Neural cell (in vitro differentiated cells): ENCODE measurements at regions not wholly inside any gene's neighbourhood (a gene's known extent, or its start where the extent isn't known, plus 50 kb on each side); places are given as distances from the start of the nearest gene placed in this dataset.

Experiments
- H2AFZ ChIP-seq: fragments of 200-600, 300-800 bp; sonication (generic), shearing (Covaris generic); 2 replicates; pipeline ENCODE4 v1.6.0; 2014; ENCODE audit warnings: low read depth, mild to moderate bottlenecking, antibody characterized with exemption, low read length, moderate library complexity
- H3F3A ChIP-seq: fragments of 200-600 bp; shearing (Covaris generic); 2 replicates; pipeline ENCODE4 v1.6.1; 2016; ENCODE audit warnings: mild to moderate bottlenecking, moderate library complexity, mixed read lengths, antibody characterized with exemption, low read length; ENCODE audit not compliant: insufficient read depth, poor library complexity, severe bottlenecking
- H3K27ac ChIP-seq: fragments of 200-600, 300-800 bp; sonication (generic), shearing (Covaris generic); 2 replicates; pipeline ENCODE4 v1.5.1; 2014; ENCODE audit warnings: mild to moderate bottlenecking, low read length, moderate library complexity
- H3K27me3 ChIP-seq: fragments of 300-800, 200-600 bp; sonication (generic), shearing (Covaris generic); 2 replicates; pipeline ENCODE4 v1.6.0; 2014; ENCODE audit warnings: mild to moderate bottlenecking, low read depth, low read length, moderate library complexity; ENCODE audit not compliant: insufficient read depth
- H3K36me3 ChIP-seq: fragments of 300-800, 200-600 bp; sonication (generic), shearing (Covaris generic); 2 replicates; pipeline ENCODE4 v1.5.1; 2014; ENCODE audit warnings: mild to moderate bottlenecking, antibody characterized with exemption, low read length, moderate library complexity; ENCODE audit not compliant: insufficient read depth
- H3K4me2 ChIP-seq: fragments of 300-800, 200-600 bp; sonication (generic), shearing (Covaris generic); 2 replicates; pipeline ENCODE4 v1.6.0; 2014; ENCODE audit warnings: mild to moderate bottlenecking, low read length
- H3K4me3 ChIP-seq: fragments of 300-800, 200-600 bp; sonication (generic), shearing (Covaris generic); 2 replicates; pipeline ENCODE4 v1.5.1; 2014; ENCODE audit warnings: mild to moderate bottlenecking, low read length, moderate library complexity
- H3K79me2 ChIP-seq: fragments of 200-600 bp; shearing (Covaris generic); replicated peaks from 2 replicates; pipeline ENCODE4 v1.6.0; 2014; ENCODE audit warnings: mild to moderate bottlenecking, low read length, moderate library complexity; ENCODE audit not compliant: insufficient read depth
- H3K9ac ChIP-seq: fragments of 300-800, 200-600 bp; sonication (generic), shearing (Covaris generic); 2 replicates; pipeline ENCODE4 v1.6.1; 2016; ENCODE audit warnings: mild to moderate bottlenecking, low read length, mixed read lengths
- H3K9me2 ChIP-seq: fragments of 200-600 bp; shearing (Covaris generic); 2 replicates; pipeline ENCODE4 v1.6.1; 2016; ENCODE audit warnings: mild to moderate bottlenecking, low read length, mixed read lengths; ENCODE audit not compliant: insufficient read depth
- H3K9me3 ChIP-seq: fragments of 200-600, 300-800 bp; sonication (generic), shearing (Covaris generic); 2 replicates; pipeline ENCODE4 v1.6.1; 2016; ENCODE audit warnings: mild to moderate bottlenecking, mixed run types, low read length, moderate library complexity, mixed read lengths
- H4K20me1 ChIP-seq: fragments of 200-600 bp; shearing (Covaris generic); 2 replicates; pipeline ENCODE4 v1.6.1; 2016; ENCODE audit warnings: mild to moderate bottlenecking, mixed run types; ENCODE audit not compliant: insufficient read depth
- EP300 ChIP-seq: fragments of 450-650 bp; conservative IDR thresholded peaks from 2 replicates; pipeline ENCODE4 v1.6.1; 2014; ENCODE audit warnings: antibody characterized with exemption, mild to moderate bottlenecking, moderate library complexity; ENCODE audit not compliant: poor library complexity, severe bottlenecking
- EZH2 ChIP-seq: fragments of 200-600, 300-800 bp; shearing (Covaris generic), sonication (generic); IDR thresholded peaks from 2 replicates; pipeline ENCODE4 v1.6.1; 2014; ENCODE audit warnings: antibody characterized with exemption, low read length, borderline replicate concordance, mild to moderate bottlenecking; ENCODE audit not compliant: insufficient read depth, poor library complexity, severe bottlenecking
- MXI1 ChIP-seq: fragments of 450-650 bp; conservative IDR thresholded peaks from 2 replicates; pipeline ENCODE4 v1.6.1; 2014; ENCODE audit warnings: antibody characterized with exemption, mild to moderate bottlenecking; ENCODE audit not compliant: poor library complexity, severe bottlenecking
- RAD21 ChIP-seq: fragments of 450-650 bp; conservative IDR thresholded peaks from 2 replicates; pipeline ENCODE4 v1.6.1; 2014; ENCODE audit warnings: antibody characterized with exemption, mild to moderate bottlenecking, moderate library complexity
- TAF1 ChIP-seq: IDR thresholded peaks from 2 replicates; pipeline ENCODE4 v1.6.1; 2012; ENCODE audit warnings: low read depth
- TF ChIP-seq, protein P1 (sequence below): fragments of 450-650 bp; IDR thresholded peaks from 2 replicates; pipeline ENCODE4 v1.5.1; 2014; ENCODE audit warnings: antibody characterized with exemption, mild to moderate bottlenecking, moderate library complexity; ENCODE audit not compliant: poor library complexity, severe bottlenecking
- TF ChIP-seq, protein P2 (sequence below): IDR thresholded peaks from 2 replicates; pipeline ENCODE4 v1.6.1; 2012; ENCODE audit warnings: borderline replicate concordance

GRCh38 chr4:66294638-66295037 lies 624.3 kb upstream of the EPHA5 start:
- Histone ChIP-seq H2AFZ (no peak overlapping the region), H4K20me1 (no peaks in the 10 kb centered on the region), H3F3A (no peaks in the 10 kb centered on the region), H3K9me2 (no peaks in the 10 kb centered on the region), H3K36me3 (no peaks in the 10 kb centered on the region), H3K9me3 (peaks cover 3% of the 10 kb centered on the region), H3K9ac (no peak overlapping the region), H3K27me3 (no peaks in the 10 kb centered on the region), H3K4me2 (no peak overlapping the region), H3K79me2 (no peaks in the 10 kb centered on the region), H3K4me3 (no peak overlapping the region), H3K27ac (no peak overlapping the region)
- TF ChIP-seq, protein P1, sequence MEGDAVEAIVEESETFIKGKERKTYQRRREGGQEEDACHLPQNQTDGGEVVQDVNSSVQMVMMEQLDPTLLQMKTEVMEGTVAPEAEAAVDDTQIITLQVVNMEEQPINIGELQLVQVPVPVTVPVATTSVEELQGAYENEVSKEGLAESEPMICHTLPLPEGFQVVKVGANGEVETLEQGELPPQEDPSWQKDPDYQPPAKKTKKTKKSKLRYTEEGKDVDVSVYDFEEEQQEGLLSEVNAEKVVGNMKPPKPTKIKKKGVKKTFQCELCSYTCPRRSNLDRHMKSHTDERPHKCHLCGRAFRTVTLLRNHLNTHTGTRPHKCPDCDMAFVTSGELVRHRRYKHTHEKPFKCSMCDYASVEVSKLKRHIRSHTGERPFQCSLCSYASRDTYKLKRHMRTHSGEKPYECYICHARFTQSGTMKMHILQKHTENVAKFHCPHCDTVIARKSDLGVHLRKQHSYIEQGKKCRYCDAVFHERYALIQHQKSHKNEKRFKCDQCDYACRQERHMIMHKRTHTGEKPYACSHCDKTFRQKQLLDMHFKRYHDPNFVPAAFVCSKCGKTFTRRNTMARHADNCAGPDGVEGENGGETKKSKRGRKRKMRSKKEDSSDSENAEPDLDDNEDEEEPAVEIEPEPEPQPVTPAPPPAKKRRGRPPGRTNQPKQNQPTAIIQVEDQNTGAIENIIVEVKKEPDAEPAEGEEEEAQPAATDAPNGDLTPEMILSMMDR, result no peak
- TF ChIP-seq, protein P2, sequence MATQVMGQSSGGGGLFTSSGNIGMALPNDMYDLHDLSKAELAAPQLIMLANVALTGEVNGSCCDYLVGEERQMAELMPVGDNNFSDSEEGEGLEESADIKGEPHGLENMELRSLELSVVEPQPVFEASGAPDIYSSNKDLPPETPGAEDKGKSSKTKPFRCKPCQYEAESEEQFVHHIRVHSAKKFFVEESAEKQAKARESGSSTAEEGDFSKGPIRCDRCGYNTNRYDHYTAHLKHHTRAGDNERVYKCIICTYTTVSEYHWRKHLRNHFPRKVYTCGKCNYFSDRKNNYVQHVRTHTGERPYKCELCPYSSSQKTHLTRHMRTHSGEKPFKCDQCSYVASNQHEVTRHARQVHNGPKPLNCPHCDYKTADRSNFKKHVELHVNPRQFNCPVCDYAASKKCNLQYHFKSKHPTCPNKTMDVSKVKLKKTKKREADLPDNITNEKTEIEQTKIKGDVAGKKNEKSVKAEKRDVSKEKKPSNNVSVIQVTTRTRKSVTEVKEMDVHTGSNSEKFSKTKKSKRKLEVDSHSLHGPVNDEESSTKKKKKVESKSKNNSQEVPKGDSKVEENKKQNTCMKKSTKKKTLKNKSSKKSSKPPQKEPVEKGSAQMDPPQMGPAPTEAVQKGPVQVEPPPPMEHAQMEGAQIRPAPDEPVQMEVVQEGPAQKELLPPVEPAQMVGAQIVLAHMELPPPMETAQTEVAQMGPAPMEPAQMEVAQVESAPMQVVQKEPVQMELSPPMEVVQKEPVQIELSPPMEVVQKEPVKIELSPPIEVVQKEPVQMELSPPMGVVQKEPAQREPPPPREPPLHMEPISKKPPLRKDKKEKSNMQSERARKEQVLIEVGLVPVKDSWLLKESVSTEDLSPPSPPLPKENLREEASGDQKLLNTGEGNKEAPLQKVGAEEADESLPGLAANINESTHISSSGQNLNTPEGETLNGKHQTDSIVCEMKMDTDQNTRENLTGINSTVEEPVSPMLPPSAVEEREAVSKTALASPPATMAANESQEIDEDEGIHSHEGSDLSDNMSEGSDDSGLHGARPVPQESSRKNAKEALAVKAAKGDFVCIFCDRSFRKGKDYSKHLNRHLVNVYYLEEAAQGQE, result no peak
- no peak for TF ChIP-seq TAF1
- TF ChIP-seq EP300, result no peak

- Histone ChIP-seq H3K4me2 (no peak overlapping the region), H3K9me3 (no peaks in the 10 kb centered on the region), H3K36me3 (no peaks in the 10 kb centered on the region), H3K27me3 (no peaks in the 10 kb centered on the region), H3K79me2 (no peaks in the 10 kb centered on the region), H3F3A (no peaks in the 10 kb centered on the region), H3K9me2 (no peaks in the 10 kb centered on the region), H3K27ac (no peak overlapping the region), H2AFZ (no peak overlapping the region), H3K4me3 (no peak overlapping the region), H4K20me1 (no peaks in the 10 kb centered on the region), H3K9ac (no peak overlapping the region)
- TF ChIP-seq MXI1 (no peak), EZH2 (no peak), RAD21 (no peak)
These were observed 614.7 kb upstream of the EPHA5 start for GRCh38 chr4:66284991-66285451.

DNA sequence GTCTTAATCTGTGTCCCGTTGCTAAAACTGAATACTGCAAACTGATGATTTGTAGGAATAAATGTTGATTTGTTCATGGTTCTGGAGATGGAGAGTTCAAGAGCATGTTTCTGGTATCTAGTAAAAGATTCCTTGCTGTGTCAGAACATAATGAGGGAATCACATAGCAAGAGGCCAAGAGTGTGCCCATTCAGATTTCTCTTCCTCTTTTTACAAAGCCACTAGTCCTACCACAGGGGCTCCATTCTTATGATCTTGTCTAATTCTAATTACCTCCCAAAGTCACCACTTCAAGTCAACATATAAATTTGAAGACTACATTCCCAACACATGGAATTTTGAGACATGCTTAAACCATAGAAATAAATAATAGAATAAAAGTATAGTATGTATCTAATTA lies 608.8 kb upstream of the EPHA5 start:
- no peaks in the 10 kb centered on the region for H3F3A ChIP-seq
- H3K9me2 ChIP-seq, result no peaks in the 10 kb centered on the region
- H3K9ac ChIP-seq, result no peak overlapping the region
- H3K27me3 ChIP-seq, result no peaks in the 10 kb centered on the region
- no peaks in the 10 kb centered on the region for H3K36me3 ChIP-seq
- no peaks in the 10 kb centered on the region for H4K20me1 ChIP-seq
- TF ChIP-seq TAF1 (no peak), RAD21 (no peak)
- no peaks in the 10 kb centered on the region for H3K9me3 ChIP-seq
- no peaks in the 10 kb centered on the region for H3K79me2 ChIP-seq
- no peak overlapping the region for H3K4me2 ChIP-seq
- H3K4me3 ChIP-seq, result no peak overlapping the region
- H3K27ac ChIP-seq, result no peak overlapping the region
- H2AFZ ChIP-seq, result no peak overlapping the region
